ENCODE measurements at regions not wholly inside any gene's neighbourhood (a gene's known extent, or its start where the extent isn't known, plus 50 kb on each side); places are given as distances from the start of the nearest gene placed in this dataset.

DNA sequence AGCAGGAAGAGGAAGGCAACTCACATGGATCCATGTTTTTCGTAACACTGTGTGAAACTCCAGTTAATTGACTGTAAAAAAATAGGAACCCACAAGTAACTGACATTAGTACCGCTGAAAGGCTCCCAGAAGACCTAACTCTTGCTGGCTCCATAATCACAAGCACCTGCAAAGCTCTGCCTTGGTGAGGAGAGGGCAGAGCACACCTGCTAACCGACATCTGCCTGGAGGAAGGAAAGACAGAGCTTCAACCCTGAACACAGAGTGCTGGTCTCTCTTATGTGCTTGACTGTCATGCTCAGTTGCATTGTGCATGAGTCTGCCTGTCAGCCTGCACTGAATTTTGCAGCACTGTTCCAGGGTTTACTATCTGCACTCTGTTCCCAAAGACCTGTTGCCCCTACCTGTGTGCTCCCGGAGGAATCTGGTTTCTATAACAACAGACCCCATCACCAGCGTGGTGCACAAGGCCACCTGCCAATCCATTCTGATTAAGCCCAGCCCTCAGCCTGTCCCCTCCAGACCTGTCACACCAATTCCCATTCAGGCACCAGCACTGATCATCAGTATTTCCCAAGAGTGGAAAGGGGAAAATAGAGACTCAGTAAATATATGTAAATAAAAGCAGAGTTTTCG, 63.1 kb upstream of the ANKRD1 start (continued):
- TF ChIP-seq, protein P1, sequence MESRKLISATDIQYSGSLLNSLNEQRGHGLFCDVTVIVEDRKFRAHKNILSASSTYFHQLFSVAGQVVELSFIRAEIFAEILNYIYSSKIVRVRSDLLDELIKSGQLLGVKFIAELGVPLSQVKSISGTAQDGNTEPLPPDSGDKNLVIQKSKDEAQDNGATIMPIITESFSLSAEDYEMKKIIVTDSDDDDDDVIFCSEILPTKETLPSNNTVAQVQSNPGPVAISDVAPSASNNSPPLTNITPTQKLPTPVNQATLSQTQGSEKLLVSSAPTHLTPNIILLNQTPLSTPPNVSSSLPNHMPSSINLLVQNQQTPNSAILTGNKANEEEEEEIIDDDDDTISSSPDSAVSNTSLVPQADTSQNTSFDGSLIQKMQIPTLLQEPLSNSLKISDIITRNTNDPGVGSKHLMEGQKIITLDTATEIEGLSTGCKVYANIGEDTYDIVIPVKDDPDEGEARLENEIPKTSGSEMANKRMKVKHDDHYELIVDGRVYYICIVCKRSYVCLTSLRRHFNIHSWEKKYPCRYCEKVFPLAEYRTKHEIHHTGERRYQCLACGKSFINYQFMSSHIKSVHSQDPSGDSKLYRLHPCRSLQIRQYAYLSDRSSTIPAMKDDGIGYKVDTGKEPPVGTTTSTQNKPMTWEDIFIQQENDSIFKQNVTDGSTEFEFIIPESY (IDR thresholded peaks at IDR 0.05): no peak
- no peak for TF ChIP-seq FOXA2 (IDR thresholded peaks at IDR 0.05)
- no peak for TF ChIP-seq YY1 (IDR thresholded peaks at IDR 0.05)
- TF ChIP-seq, protein P2, sequence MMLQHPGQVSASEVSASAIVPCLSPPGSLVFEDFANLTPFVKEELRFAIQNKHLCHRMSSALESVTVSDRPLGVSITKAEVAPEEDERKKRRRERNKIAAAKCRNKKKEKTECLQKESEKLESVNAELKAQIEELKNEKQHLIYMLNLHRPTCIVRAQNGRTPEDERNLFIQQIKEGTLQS (IDR thresholded peaks at IDR 0.05): no peak
- no peak for TF ChIP-seq RAD21 (IDR thresholded peaks at IDR 0.05)
- TF ChIP-seq FOXA1 (IDR thresholded peaks at IDR 0.05): no peak
- no peak for TF ChIP-seq HNF4A (conservative IDR thresholded peaks at IDR 0.05)
- no peak for TF ChIP-seq JUND (IDR thresholded peaks at IDR 0.05)
- TF ChIP-seq SP1 (IDR thresholded peaks at IDR 0.05): no peak

DNA sequence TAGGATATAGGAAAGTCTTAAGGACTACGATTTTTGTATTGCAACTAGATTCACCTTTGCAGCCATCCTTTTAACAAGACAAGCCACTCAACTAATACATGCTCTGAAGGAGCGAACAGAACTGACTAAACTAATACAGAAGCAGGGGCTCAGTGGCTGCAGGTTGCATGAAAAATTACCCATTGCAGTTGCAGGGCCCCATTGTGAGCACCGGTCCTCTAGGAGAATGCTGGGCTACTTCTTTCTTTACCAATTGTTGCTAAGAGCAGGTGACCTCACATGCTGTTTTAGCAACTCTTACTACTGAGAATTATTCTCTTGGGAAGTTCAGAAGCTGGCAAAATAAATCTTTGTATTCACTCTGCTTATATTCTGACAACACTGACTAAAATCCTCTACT, 64.0 kb upstream of the ANKRD1 start:
- Histone ChIP-seq H3K9me3 (ENCODE audit: control insufficient read depth in 4 of 4, low read length in 3 of 4) (no peaks in the 10 kb centered on the region), H3K36me3 (ENCODE audit: control insufficient read depth in 4 of 4, insufficient read depth in 3 of 4, low read depth in 1 of 4, low read length in 3 of 4) (no peaks in the 10 kb centered on the region), H3K9ac (ENCODE audit: low read depth in 1 of 2, low read length in 2 of 2) (no peak overlapping the region), H3K4me1 (ENCODE audit: control insufficient read depth in 4 of 4, insufficient read depth in 4 of 4, low read length in 3 of 4) (no peaks in the 10 kb centered on the region), H3K27ac (ENCODE audit: low read depth in 1 of 2, low read length in 2 of 2) (no peak overlapping the region), H3K27me3 (ENCODE audit: control insufficient read depth in 4 of 4, insufficient read depth in 4 of 4, low read length in 3 of 4) (no peaks in the 10 kb centered on the region), H3K4me3 (ENCODE audit: low read depth in 1 of 3, low read length in 3 of 3) (no peak overlapping the region)
- 83% methylated on average over 3 of the region's 3 CpGs for WGBS
- DNase-seq (ENCODE audit: low spot score): no peak
- no peak for TF ChIP-seq RXRA (IDR thresholded peaks at IDR 0.05)

DNA sequence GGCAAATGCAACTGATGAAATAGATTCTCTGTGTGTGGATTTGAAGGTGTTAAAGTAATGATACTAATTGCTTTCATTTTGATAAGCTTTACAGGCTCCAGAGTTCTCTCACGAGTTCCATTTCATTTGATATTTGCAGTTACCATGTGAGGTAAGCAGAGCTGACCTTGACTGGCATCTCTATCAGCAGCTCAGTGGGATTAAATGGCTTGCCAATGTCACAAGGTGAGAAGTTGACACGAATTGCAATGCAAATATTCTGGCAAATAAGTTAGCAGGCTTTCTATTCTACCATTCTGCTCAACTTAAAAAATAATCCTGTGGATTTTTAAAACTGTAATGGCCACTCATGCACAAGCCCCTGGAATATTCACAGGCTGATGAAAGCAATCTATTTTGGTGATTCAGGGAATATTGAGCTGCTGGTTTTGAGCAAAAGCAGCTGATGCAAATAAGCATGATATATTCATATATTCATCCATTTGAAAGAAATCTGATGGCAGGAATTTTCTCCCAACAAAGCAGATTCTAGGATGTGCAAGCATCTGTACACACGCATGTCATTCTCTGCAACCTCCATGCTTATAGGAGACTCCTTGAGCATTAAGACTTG, 64.5 kb upstream of the ANKRD1 start:
- Histone ChIP-seq H3K9me3 (ENCODE audit: control insufficient read depth in 4 of 4, low read length in 3 of 4) (no peaks in the 10 kb centered on the region), H3K27me3 (ENCODE audit: control insufficient read depth in 4 of 4, insufficient read depth in 4 of 4, low read length in 3 of 4) (no peaks in the 10 kb centered on the region), H3K36me3 (ENCODE audit: control insufficient read depth in 4 of 4, insufficient read depth in 3 of 4, low read depth in 1 of 4, low read length in 3 of 4) (no peaks in the 10 kb centered on the region), H3K27ac (ENCODE audit: low read depth in 1 of 2, low read length in 2 of 2) (no peak overlapping the region), H3K4me3 (ENCODE audit: low read depth in 1 of 3, low read length in 3 of 3) (no peak overlapping the region), H3K4me1 (ENCODE audit: control insufficient read depth in 4 of 4, insufficient read depth in 4 of 4, low read length in 3 of 4) (no peaks in the 10 kb centered on the region), H3K9ac (ENCODE audit: low read depth in 1 of 2, low read length in 2 of 2) (no peak overlapping the region)
- TF ChIP-seq HNF4A (conservative IDR thresholded peaks at IDR 0.05): no peak
- no peak for TF ChIP-seq RXRA (IDR thresholded peaks at IDR 0.05)
- TF ChIP-seq, protein P3, sequence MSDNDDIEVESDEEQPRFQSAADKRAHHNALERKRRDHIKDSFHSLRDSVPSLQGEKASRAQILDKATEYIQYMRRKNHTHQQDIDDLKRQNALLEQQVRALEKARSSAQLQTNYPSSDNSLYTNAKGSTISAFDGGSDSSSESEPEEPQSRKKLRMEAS (IDR thresholded peaks at IDR 0.05): no peak
- no peak for TF ChIP-seq NR2F2 (IDR thresholded peaks at IDR 0.05)
- TF ChIP-seq, protein P4, sequence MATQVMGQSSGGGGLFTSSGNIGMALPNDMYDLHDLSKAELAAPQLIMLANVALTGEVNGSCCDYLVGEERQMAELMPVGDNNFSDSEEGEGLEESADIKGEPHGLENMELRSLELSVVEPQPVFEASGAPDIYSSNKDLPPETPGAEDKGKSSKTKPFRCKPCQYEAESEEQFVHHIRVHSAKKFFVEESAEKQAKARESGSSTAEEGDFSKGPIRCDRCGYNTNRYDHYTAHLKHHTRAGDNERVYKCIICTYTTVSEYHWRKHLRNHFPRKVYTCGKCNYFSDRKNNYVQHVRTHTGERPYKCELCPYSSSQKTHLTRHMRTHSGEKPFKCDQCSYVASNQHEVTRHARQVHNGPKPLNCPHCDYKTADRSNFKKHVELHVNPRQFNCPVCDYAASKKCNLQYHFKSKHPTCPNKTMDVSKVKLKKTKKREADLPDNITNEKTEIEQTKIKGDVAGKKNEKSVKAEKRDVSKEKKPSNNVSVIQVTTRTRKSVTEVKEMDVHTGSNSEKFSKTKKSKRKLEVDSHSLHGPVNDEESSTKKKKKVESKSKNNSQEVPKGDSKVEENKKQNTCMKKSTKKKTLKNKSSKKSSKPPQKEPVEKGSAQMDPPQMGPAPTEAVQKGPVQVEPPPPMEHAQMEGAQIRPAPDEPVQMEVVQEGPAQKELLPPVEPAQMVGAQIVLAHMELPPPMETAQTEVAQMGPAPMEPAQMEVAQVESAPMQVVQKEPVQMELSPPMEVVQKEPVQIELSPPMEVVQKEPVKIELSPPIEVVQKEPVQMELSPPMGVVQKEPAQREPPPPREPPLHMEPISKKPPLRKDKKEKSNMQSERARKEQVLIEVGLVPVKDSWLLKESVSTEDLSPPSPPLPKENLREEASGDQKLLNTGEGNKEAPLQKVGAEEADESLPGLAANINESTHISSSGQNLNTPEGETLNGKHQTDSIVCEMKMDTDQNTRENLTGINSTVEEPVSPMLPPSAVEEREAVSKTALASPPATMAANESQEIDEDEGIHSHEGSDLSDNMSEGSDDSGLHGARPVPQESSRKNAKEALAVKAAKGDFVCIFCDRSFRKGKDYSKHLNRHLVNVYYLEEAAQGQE (IDR thresholded peaks at IDR 0.05): no peak
- TF ChIP-seq GABPA (IDR thresholded peaks at IDR 0.05 in 1 of 2, conservative IDR thresholded peaks at IDR 0.05 in 1 of 2): no peak
- no peak for TF ChIP-seq YY1 (IDR thresholded peaks at IDR 0.05)
- no peak for TF ChIP-seq SP1 (IDR thresholded peaks at IDR 0.05)
- no peak for TF ChIP-seq TAF1 (conservative IDR thresholded peaks at IDR 0.05)
- no peak for TF ChIP-seq FOXA1 (IDR thresholded peaks at IDR 0.05)
- TF ChIP-seq JUND (IDR thresholded peaks at IDR 0.05): no peak
- TF ChIP-seq, protein P5, sequence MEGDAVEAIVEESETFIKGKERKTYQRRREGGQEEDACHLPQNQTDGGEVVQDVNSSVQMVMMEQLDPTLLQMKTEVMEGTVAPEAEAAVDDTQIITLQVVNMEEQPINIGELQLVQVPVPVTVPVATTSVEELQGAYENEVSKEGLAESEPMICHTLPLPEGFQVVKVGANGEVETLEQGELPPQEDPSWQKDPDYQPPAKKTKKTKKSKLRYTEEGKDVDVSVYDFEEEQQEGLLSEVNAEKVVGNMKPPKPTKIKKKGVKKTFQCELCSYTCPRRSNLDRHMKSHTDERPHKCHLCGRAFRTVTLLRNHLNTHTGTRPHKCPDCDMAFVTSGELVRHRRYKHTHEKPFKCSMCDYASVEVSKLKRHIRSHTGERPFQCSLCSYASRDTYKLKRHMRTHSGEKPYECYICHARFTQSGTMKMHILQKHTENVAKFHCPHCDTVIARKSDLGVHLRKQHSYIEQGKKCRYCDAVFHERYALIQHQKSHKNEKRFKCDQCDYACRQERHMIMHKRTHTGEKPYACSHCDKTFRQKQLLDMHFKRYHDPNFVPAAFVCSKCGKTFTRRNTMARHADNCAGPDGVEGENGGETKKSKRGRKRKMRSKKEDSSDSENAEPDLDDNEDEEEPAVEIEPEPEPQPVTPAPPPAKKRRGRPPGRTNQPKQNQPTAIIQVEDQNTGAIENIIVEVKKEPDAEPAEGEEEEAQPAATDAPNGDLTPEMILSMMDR (IDR thresholded peaks at IDR 0.05; ENCODE audit: low read depth, low read length, missing input control): no peak
- TF ChIP-seq, protein P2 (IDR thresholded peaks at IDR 0.05): no peak
- TF ChIP-seq RAD21 (IDR thresholded peaks at IDR 0.05): no peak
- TF ChIP-seq, protein P1 (IDR thresholded peaks at IDR 0.05): no peak
- no peak for TF ChIP-seq EGR1 (IDR thresholded peaks at IDR 0.05; ENCODE audit: low read depth in 2 of 2)
- WGBS: 41% methylated on average over 3 of the region's 3 CpGs
- no peak for DNase-seq (ENCODE audit: low spot score)
